PFSK-1 (cell line): ENCODE measurements at regions not wholly inside any gene's neighbourhood (a gene's known extent, or its start where the extent isn't known, plus 50 kb on each side); places are given as distances from the start of the nearest gene placed in this dataset.

Experiments
- POLR2AphosphoS5 ChIP-seq: IDR thresholded peaks from 2 replicates; pipeline ENCODE4 v1.6.1; 2012; ENCODE audit warnings: low read depth, mild to moderate bottlenecking, control low read depth, low read length, moderate library complexity
- REST ChIP-seq, 2 experiments: IDR thresholded peaks; 2 replicates each; pipeline versions ENCODE4 v1.6.1 to v1.8.0; 2011 to 2012; ENCODE audit warnings: low read depth in 2 of 2, low read length in 2 of 2, control low read depth in 1 of 2, inconsistent platforms in 1 of 2, mild to moderate bottlenecking in 1 of 2, moderate library complexity in 1 of 2; ENCODE audit not compliant: insufficient read depth in 1 of 2
- SIN3A ChIP-seq: IDR thresholded peaks from 2 replicates; pipeline ENCODE4 v1.6.1; 2012; ENCODE audit warnings: mild to moderate bottlenecking, low read length, moderate library complexity, borderline replicate concordance; ENCODE audit not compliant: insufficient read depth
- TAF1 ChIP-seq: IDR thresholded peaks from 2 replicates; pipeline ENCODE4 v1.6.1; 2012; ENCODE audit warnings: low read length, control low read depth, borderline replicate concordance; ENCODE audit not compliant: insufficient read depth

GRCh38 chr1:221855156-221855555, 113.3 kb upstream of the DUSP10 start:
- TF ChIP-seq REST (IDR thresholded peaks at IDR 0.05; ENCODE audit: insufficient read depth in 1 of 2, low read depth in 2 of 2, low read length in 2 of 2) (no peak), POLR2AphosphoS5 (no peak), SIN3A (no peak), TAF1 (no peak)
